Stimulated activated naive CD8-positive, alpha-beta T cell treated with anti-CD3 and anti-CD28 coated beads, Interleukin-15, amount 100 ng/mL, for 72 hours (primary cell): ENCODE measurements at regions not wholly inside any gene's neighbourhood (a gene's known extent, or its start where the extent isn't known, plus 50 kb on each side); places are given as distances from the start of the nearest gene placed in this dataset.
"Not testable (repeated sequence)": the region's sequence is repeated elsewhere in the genome, so short reads cannot be mapped to it uniquely, and the experiment has no call there.

ENCODE experiments used
- ATAC-seq: fragments of 150-1000 bp; cut with Tn5 transposase; 2 replicates; pipeline ENCODE4 v1.10.0; 2021; ENCODE audit warnings: mild to moderate bottlenecking, moderate library complexity
- DNase-seq, 2 donors: peaks; one replicate each; pipeline ENCODE4 v3.0.0; 2021 to 2022
- H3K27ac Mint-ChIP-seq, 2 donors: one replicate each; pipeline ENCODE4 v1.8.0; 2022; ENCODE audit warnings: mild to moderate bottlenecking in 2 of 2, mixed read lengths in 2 of 2, moderate library complexity in 2 of 2
- H3K27me3 Mint-ChIP-seq: one replicate; pipeline ENCODE4 v1.8.0; 2022; ENCODE audit warnings: mixed read lengths
- H3K4me1 Mint-ChIP-seq: one replicate; pipeline ENCODE4 v1.8.0; 2022; ENCODE audit warnings: mild to moderate bottlenecking, mixed read lengths
- H3K4me3 Mint-ChIP-seq, 2 donors: one replicate each; pipeline ENCODE4 v1.8.0; 2022; ENCODE audit warnings: mild to moderate bottlenecking in 2 of 2, mixed read lengths in 2 of 2, moderate library complexity in 1 of 2
- H3K9me3 Mint-ChIP-seq, 2 donors: one replicate each; pipeline ENCODE4 v1.8.0; 2022; ENCODE audit warnings: mixed read lengths in 2 of 2

GRCh38 chr7:24408798-24409430 is 124.9 kb downstream of the NPY start:
- no peak overlapping the region for H3K4me3 Mint-ChIP-seq
- H3K27ac Mint-ChIP-seq: no peak overlapping the region

GRCh38 chr7:24409431-24410024 is 125.5 kb downstream of the NPY start:
- H3K27me3 Mint-ChIP-seq: no peaks in the 10 kb centered on the region
- ATAC-seq: no peak
- H3K27ac Mint-ChIP-seq: no peak overlapping the region
- peaks cover 5 to 7% of the 10 kb centered on the region in 2 donors for H3K9me3 Mint-ChIP-seq
- peaks cover 8% of the 10 kb centered on the region for H3K4me1 Mint-ChIP-seq
- no peak for DNase-seq
- no peak overlapping the region for H3K4me3 Mint-ChIP-seq

More at GRCh38 chr7:24408798-24409430, 124.9 kb downstream of the NPY start:
- H3K9me3 Mint-ChIP-seq: peaks cover 2 to 5% of the 10 kb centered on the region in 2 donors
- H3K4me1 Mint-ChIP-seq: peaks cover 8% of the 10 kb centered on the region
- ATAC-seq (no peak), DNase-seq (no peak)
- no peaks in the 10 kb centered on the region for H3K27me3 Mint-ChIP-seq

GRCh38 chr7:24411226-24411625 is 127.2 kb downstream of the NPY start:
- no peak overlapping the region for H3K27ac Mint-ChIP-seq
- ATAC-seq: no peak
- no peak for DNase-seq
- H3K4me1 Mint-ChIP-seq: peaks cover 2% of the 10 kb centered on the region
- H3K27me3 Mint-ChIP-seq: no peaks in the 10 kb centered on the region
- H3K4me3 Mint-ChIP-seq: no peak overlapping the region
- H3K9me3 Mint-ChIP-seq: peaks cover 5 to 7% of the 10 kb centered on the region in 2 donors

GRCh38 chr7:24417526-24418120 is 133.6 kb downstream of the NPY start:
- Mint-ChIP-seq H3K27ac (no peak overlapping the region), H3K27me3 (no peaks in the 10 kb centered on the region), H3K4me3 (no peak overlapping the region), H3K9me3 (peaks cover 5 to 7% of the 10 kb centered on the region in 2 donors), H3K4me1 (no peaks in the 10 kb centered on the region)
- ATAC-seq: no peak
- no peak for DNase-seq

GRCh38 chr7:24419077-24419476 is 135.1 kb downstream of the NPY start:
- Mint-ChIP-seq H3K27ac (no peak overlapping the region), H3K4me3 (no peak overlapping the region), H3K27me3 (no peaks in the 10 kb centered on the region), H3K9me3 (peaks cover 0 to 3% of the 10 kb centered on the region in 2 donors), H3K4me1 (no peaks in the 10 kb centered on the region)
- ATAC-seq (no peak), DNase-seq (no peak)

- Mint-ChIP-seq H3K9me3 (no peaks in the 10 kb centered on the region), H3K4me1 (no peaks in the 10 kb centered on the region), H3K27ac (no peak overlapping the region), H3K27me3 (no peaks in the 10 kb centered on the region), H3K4me3 (no peak overlapping the region)
- DNase-seq: no peak
- ATAC-seq: no peak
Observed at GRCh38 chr7:24419511-24419910, 135.5 kb downstream of the NPY start.

GRCh38 chr7:24422441-24423010 is 138.5 kb downstream of the NPY start:
- Mint-ChIP-seq H3K27ac (no peak overlapping the region), H3K27me3 (no peaks in the 10 kb centered on the region), H3K4me1 (no peaks in the 10 kb centered on the region), H3K9me3 (peaks cover 0 to 11% of the 10 kb centered on the region in 2 donors), H3K4me3 (no peak overlapping the region)
- no peak for ATAC-seq
- no peak for DNase-seq

- H3K27me3 Mint-ChIP-seq: peaks cover 8% of the 10 kb centered on the region
- no peak overlapping the region for H3K27ac Mint-ChIP-seq
- DNase-seq (no peak), ATAC-seq (no peak)
- no peak overlapping the region for H3K4me3 Mint-ChIP-seq
- no peaks in the 10 kb centered on the region for H3K4me1 Mint-ChIP-seq
- H3K9me3 Mint-ChIP-seq: peaks cover 0 to 11% of the 10 kb centered on the region in 2 donors
Observed at GRCh38 chr7:24425664-24426063, 141.7 kb downstream of the NPY start.

GRCh38 chr7:24427048-24427447 is 143.1 kb downstream of the NPY start:
- ATAC-seq (no peak), DNase-seq (no peak)
- Mint-ChIP-seq H3K27ac (no peak overlapping the region), H3K9me3 (peaks cover 0 to 11% of the 10 kb centered on the region in 2 donors), H3K27me3 (peaks cover 8% of the 10 kb centered on the region), H3K4me3 (no peak overlapping the region), H3K4me1 (no peaks in the 10 kb centered on the region)

GRCh38 chr7:24428676-24429075 is 144.6 kb upstream of the PALS2 start:
- Mint-ChIP-seq H3K4me1 (no peaks in the 10 kb centered on the region), H3K9me3 (peaks cover 0 to 11% of the 10 kb centered on the region in 2 donors), H3K27ac (no peak overlapping the region), H3K4me3 (no peak overlapping the region), H3K27me3 (peaks cover 8% of the 10 kb centered on the region)
- no peak for DNase-seq
- no peak for ATAC-seq

GRCh38 chr7:24432677-24433076 is 140.6 kb upstream of the PALS2 start:
- no peak overlapping the region for H3K4me3 Mint-ChIP-seq
- no peak for DNase-seq
- H3K27me3 Mint-ChIP-seq: peaks cover 8% of the 10 kb centered on the region
- H3K27ac Mint-ChIP-seq: no peak overlapping the region
- no peaks in the 10 kb centered on the region for H3K4me1 Mint-ChIP-seq
- H3K9me3 Mint-ChIP-seq: no peaks in the 10 kb centered on the region
- no peak for ATAC-seq

GRCh38 chr7:24434972-24435371 is 138.3 kb upstream of the PALS2 start:
- Mint-ChIP-seq H3K4me3 (no peak overlapping the region), H3K4me1 (no peaks in the 10 kb centered on the region), H3K27me3 (no peaks in the 10 kb centered on the region), H3K27ac (no peak overlapping the region), H3K9me3 (no peaks in the 10 kb centered on the region)
- DNase-seq (no peak), ATAC-seq (no peak)

GRCh38 chr7:24436131-24436920 is 136.9 kb upstream of the PALS2 start:
- H3K4me1 Mint-ChIP-seq: no peaks in the 10 kb centered on the region
- no peaks in the 10 kb centered on the region for H3K27me3 Mint-ChIP-seq
- DNase-seq: no peak
- no peaks in the 10 kb centered on the region for H3K9me3 Mint-ChIP-seq
- H3K27ac Mint-ChIP-seq: no peak overlapping the region
- ATAC-seq: no peak
- H3K4me3 Mint-ChIP-seq: no peak overlapping the region

GRCh38 chr7:24438232-24438631 is 135.0 kb upstream of the PALS2 start:
- ATAC-seq (no peak), DNase-seq (no peak)
- Mint-ChIP-seq H3K27ac (no peak overlapping the region), H3K4me3 (no peak overlapping the region), H3K4me1 (no peaks in the 10 kb centered on the region), H3K27me3 (no peaks in the 10 kb centered on the region), H3K9me3 (no peaks in the 10 kb centered on the region)

GRCh38 chr7:24439104-24439503 is 134.1 kb upstream of the PALS2 start:
- not testable (repeated sequence) for H3K9me3 Mint-ChIP-seq, H3K4me1 Mint-ChIP-seq, DNase-seq, H3K27me3 Mint-ChIP-seq, ATAC-seq, H3K4me3 Mint-ChIP-seq, H3K27ac Mint-ChIP-seq
